NB4 (cell line): ENCODE measurements at regions not wholly inside any gene's neighbourhood (a gene's known extent, or its start where the extent isn't known, plus 50 kb on each side); places are given as distances from the start of the nearest gene placed in this dataset.

Experiments
- CTCF ChIP-seq: IDR thresholded peaks from one replicate; pipeline ENCODE4 v1.5.1; 2012; ENCODE audit warnings: low read depth, low read length
- MAX ChIP-seq: IDR thresholded peaks from 2 replicates; pipeline ENCODE4 v1.6.1; 2011; ENCODE audit warnings: low read depth, low read length
- MYC ChIP-seq: IDR thresholded peaks from 2 replicates; pipeline ENCODE4 v1.6.1; 2011; ENCODE audit warnings: low read depth, low read length
- POLR2A ChIP-seq: IDR thresholded peaks from 2 replicates; pipeline ENCODE4 v1.6.1; 2011; ENCODE audit warnings: mild to moderate bottlenecking; ENCODE audit not compliant: insufficient read length; ENCODE audit errors: extremely low read depth

GRCh38 chr1:221093903-221094791, 214.9 kb downstream of the HLX start:
- TF ChIP-seq CTCF: no peak
- TF ChIP-seq POLR2A: no peak
- TF ChIP-seq MYC: no peak
- TF ChIP-seq MAX: no peak
